Non-pigmented ciliary epithelial cell (primary cell): ENCODE measurements at regions not wholly inside any gene's neighbourhood (a gene's known extent, or its start where the extent isn't known, plus 50 kb on each side); places are given as distances from the start of the nearest gene placed in this dataset.
A peak's percentile ranks its signal among the peaks of the same experiment; 100 is the strongest.
"Not testable (repeated sequence)": the region's sequence is repeated elsewhere in the genome, so short reads cannot be mapped to it uniquely, and the experiment has no call there.

Experiments used
- DNase-seq: peaks from one replicate; pipeline ENCODE4 v3.0.0-alpha.2; 2010; ENCODE audit warnings: low read depth

DNA sequence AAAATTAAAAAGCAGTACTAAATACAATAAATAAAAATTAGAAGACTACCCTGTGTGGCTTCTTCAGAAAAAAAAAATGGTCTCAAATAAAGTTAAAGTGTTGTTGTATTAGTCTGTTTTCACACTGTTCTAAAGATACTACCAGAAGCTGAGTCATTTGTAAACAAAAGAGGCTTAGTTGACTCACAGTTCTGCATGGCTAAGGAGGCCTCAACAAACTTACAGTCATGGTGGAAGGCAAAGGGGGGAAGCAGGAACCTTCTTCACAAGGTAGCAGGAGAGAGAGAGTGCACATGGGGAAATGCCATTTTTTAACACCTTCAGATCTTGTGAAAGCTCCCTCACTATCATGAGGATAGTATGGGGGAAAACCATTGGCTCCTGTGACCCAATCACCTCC is 612.8 kb downstream of the RNF144A start:
- DNase-seq = no peak

GRCh38 chr2:7539077-7539476 is 621.9 kb downstream of the RNF144A start:
- no peak for DNase-seq

DNA sequence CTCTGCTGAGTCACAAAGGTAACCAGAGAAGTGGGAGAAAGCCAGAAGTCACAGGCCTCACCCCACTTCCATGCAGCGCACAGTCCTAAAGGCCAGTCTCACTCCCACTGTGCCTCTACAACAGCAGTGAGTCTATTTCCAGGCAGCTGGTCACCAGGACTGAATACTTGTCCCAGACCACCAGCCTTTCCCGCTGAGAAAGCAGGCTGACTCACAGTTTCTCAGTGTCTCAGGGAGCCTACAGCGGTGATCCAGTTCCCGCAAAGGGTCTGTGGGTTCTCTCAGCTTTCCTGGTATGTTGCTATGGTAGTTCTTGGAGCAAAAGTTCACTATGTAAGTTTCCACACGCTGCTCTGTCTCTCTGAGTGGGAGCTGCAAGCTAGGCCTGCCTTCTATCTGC is 622.5 kb downstream of the RNF144A start:
- DNase-seq = peak; percentile 95

GRCh38 chr2:7552825-7553570 is 635.8 kb downstream of the RNF144A start:
- no peak for DNase-seq

DNA sequence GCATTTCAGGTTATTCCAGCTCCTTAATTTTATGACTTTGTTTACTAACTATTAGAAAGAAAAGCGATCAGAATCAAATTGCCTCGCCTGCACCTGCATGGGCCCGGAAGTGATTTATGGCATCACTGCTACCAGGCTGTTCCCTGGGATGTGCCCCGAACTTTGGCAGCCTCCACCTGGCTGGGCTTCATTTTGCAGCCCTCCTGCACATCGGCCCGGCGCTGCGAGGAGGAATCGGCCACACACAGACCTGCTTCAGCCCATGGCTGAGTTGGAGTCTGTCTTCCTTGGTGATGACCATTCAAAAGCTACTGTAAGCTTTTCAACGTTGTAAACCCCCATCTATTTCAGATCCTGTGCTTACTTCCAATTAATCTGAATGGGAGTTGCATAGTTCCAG is 638.0 kb downstream of the RNF144A start:
- no peak for DNase-seq

DNA sequence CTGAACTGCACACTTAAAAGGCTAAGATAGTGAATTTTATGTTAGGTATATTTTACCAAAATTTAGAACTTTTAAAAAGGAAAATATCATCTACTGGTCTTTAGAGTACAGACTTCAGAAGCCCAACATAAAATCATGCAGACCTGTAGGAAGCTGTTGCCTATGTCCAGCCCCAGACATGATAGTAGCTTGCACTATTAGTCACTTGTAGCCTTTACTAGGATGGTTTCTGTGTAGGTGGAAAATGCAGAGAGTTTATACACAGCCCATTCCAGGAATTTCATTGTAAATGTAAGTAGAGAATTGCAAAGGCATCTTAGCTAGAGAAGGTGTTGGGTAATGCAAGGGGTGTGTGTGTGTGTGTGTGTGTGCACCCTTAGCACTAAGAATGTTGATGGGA is 640.2 kb downstream of the RNF144A start:
- no peak for DNase-seq

GRCh38 chr2:7559791-7560190 is 642.6 kb downstream of the RNF144A start:
- no peak for DNase-seq

GRCh38 chr2:7566382-7566881 is 649.2 kb downstream of the RNF144A start:
- DNase-seq = no peak

DNA sequence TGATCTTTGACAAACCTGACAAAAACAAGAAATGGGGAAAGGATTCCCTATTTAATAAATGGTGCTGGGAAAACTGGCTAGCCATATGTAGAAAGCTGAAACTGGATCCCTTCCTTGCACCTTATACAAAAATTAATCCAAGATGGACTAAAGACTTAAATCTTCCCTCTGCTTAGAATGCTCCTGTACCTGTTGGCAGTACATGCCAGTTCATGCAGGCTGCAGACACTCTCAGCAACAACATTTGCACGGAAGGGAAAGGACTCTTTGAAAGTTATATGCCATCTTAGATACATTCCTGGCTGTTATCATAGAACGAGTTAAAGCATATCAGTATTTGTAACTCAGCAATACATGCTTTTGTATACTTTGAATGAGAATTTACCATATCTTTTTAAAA is 649.9 kb downstream of the RNF144A start:
- DNase-seq = not testable (repeated sequence)

- no peak for DNase-seq
Measured at GRCh38 chr2:7567646-7568045, 650.4 kb downstream of the RNF144A start.

GRCh38 chr2:7570247-7570646 is 653.0 kb downstream of the RNF144A start:
- no peak for DNase-seq

- no peak for DNase-seq
Measured at GRCh38 chr2:7571701-7572100, 654.5 kb downstream of the RNF144A start.

DNA sequence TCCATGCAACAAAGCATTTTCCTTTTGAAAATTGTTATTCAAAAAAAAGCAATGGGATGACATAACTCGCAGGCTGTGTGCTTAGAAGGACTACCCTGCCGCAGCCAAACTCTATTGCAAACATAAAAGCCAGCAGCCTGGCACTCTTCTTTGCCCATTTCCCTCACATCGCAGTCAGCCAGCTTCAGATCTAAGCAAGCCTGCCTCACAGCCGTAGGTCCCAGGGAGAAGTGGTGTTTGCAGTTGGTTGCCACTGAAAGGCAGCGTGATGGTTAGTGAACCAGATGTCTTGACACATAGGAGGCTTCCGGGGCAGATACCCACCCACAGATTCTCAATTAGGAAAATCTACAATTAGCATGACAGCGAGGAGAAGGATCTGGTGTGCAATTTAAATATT is 655.2 kb downstream of the RNF144A start:
- no peak for DNase-seq

DNA sequence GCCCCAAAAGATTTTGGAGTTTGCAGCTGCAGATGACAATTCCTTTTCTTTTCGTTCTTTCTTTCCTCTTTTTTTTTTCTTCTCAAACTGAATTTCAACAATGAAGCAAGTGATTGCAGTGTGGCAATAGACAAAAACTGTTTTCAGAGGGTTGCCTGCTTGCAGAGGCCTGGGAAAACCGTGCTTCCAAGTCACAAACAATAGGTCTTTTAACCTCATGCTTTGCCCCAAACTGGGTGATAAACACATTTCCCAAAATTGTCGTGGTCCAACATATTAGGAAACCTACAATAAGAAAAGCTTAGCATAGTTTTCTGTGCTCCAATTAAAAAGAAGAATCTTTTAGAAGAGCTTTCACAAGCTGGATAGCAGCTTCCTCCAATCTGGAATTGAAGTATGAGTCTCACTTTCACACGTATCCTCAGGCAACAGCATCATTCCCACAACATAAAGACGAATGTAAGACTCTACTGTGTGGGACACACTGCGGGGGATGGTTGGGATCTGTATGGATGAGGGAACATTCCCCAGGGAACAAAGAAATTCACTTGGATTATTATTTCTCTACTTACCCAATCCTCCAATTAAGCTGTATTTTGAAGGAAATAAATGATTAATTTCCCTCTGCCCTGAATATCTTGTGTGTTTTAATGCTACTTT is 656.1 kb downstream of the RNF144A start:
- DNase-seq = no peak

DNA sequence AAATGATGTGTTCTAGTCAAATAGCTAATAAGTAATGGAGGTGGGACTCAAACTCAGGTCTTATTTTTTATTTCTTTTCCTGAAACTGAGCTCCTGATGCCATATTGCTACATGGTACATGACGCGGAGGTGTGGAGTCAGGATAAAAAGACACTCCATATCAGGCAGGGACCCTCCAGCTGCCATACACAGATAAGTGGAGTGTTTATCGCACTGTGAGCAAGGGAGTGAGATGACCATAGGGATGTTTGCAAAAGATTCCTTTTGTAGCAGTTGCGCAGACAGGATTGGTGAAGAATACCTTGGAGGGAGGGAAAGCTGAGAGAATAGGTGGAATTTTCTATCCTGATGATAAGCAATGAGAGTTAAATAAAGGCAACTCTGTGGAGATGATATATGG is 657.2 kb downstream of the RNF144A start:
- no peak for DNase-seq

GRCh38 chr2:7577769-7578168 is 660.6 kb downstream of the RNF144A start:
- no peak for DNase-seq

DNA sequence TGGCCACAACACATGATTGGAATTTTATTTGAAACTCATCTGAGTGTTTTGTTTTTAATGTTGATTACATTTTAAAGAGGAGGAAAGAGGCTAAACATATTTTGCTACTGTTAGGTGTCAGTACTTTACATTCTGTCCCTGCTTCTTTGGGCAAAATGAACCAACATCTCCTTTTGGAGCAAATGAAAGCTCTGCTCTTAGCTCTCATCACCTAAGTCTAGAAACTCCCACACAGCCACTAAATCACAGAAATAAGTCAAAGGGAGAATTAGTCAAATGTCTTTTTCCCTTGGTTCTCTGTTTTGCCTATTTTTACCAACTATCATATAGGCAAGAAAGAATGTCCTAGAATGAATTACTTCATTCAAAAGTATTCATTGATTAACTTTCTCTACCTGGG is 666.8 kb downstream of the RNF144A start:
- no peak for DNase-seq

GRCh38 chr2:7586898-7587297 is 669.7 kb downstream of the RNF144A start:
- no peak for DNase-seq

DNA sequence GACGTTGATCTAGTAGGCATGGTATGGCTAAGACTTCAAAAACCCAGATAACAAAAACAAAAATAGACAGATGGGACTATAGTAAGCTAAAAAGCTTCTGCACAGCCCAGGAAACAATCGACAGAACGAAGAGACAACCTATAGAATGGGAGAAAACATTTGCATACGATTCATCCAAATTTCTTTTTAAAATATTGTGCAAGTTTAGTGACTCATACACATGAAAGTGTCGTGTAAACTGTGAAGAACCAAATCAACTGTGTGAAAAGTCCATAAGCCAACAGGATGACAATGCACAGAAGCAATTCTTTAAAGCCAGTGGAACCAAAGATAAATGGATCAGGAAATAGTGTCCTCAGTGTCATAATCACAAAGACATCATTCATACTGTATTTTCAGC is 671.1 kb downstream of the RNF144A start:
- DNase-seq = no peak

- no peak for DNase-seq
Measured at GRCh38 chr2:7592618-7593140, 675.5 kb downstream of the RNF144A start.

DNA sequence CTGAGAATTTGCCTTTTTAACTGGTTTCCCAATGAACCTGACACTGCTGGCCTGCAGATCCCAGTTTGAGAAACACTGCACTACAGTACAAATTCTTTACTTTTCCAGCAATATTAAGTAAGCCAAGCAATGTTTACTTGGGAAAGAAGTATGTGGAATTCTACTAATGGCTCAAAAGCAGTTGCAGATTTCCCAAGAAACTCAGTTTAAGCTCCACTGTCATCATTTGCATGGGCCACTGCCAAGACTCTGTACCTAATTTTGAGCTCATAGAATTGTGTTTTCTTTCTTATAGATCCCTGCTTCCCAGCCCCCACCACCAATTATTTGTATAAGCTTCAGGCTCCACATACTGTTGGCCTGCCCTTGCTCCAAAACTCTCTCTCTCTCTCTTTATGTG is 676.1 kb downstream of the RNF144A start:
- DNase-seq = no peak

GRCh38 chr2:7594211-7594610 is 677.0 kb downstream of the RNF144A start:
- DNase-seq = no peak

GRCh38 chr2:7595206-7595605 is 678.0 kb downstream of the RNF144A start:
- DNase-seq = no peak
